ENCODE measurements at regions not wholly inside any gene's neighbourhood (a gene's known extent, or its start where the extent isn't known, plus 50 kb on each side); places are given as distances from the start of the nearest gene placed in this dataset.
A peak's percentile ranks its signal among the peaks of the same experiment; 100 is the strongest.

DNA sequence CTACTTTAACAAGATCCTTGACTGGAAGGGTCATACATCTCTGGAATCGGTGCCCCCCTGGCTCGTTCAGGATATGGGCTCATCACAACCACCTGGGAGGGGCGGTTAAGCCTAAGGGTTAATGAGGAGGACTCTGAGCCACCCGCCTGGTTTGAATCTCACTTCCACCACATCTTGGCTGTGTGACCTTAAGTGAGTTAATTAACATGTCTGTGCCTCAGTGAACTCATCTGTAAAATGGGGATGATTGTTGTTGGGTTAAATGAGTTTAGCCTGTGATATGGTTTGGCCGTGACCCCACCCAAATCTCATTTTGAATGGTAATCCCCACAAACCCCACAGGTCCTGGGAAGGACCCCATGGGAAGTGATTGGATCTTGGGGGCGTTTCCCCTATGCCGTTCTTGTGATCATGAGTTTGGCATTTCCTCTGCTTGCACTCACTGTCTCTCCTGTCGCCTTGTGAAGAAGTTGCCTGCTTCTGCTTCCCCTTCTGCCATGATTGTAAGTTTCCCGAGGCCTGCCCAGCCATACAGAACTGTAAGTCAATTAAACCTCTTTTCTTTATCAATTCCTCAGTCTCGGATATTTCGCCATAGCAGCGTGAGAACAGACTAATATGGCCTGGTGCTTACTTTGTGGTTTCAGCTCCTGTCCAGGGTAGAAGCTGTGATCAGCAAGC, 214.0 kb upstream of the CIBAR2 start:
- DNase-seq (ENCODE audit: low spot score): no peak

DNA sequence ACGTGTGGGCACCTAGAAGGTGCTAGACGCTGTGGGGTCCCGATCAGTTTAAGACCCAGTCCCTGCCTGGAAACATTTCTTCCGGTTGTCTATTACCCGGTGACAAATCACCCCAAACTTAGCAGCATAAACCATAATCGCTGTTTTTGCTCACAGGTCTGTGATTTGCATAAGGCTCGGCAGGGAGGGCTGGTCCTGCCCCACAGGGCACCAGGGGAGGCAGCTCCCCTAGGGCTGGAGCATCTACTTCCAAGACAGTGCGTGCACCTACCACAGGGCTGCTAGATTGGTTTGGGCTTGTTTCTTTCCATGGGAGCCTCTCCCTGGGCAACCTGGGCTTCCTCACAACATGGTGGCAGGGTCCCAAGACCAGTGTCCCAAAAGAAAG, 214.5 kb upstream of the CIBAR2 start:
- DNase-seq (ENCODE audit: low spot score): no peak

DNA sequence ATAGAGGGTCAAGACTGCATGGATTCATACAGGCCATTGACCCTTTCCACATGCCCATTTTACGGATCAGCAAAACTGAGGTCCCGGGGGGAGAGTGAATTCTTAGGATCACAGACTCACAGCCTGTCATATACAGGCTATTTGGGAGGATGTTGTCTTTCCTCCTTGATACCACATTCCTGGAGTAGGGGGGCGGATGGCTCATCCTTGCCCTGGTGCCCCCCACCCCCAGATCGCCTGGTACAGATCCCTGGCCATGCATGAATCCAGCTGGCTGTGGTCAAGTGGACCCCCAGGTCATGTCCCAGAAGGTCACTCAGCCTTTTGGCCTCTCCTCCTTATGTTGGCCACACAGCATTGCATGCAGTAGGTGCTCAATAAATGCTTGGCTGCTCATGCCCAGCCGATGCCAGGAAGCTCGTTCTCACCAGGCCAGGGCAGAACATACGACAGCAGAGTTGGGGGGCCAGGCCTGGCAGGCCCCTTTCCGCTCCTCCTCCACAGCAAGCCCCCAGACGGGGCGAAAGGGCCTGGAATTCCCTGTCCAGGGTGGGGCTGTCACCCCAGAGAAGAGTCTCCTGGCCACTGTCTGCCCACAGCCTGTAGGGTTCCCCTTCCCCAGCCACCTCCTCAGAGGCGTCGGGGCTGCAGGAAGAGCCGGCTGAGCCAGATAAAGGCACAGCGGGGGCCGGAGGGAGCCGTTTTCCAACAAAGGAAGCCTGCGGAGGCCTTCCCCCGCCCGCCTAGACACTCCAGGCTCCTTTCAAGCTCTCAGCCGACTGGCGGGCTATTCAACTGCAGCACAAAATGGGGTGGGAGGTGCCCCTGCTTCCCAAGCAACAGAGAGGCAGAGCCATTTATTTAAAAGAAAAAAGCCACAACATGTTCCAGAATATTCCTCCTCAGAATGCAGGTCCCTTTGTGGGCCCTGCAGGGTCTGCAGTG, 215.7 kb upstream of the CIBAR2 start:
- DNase-seq (ENCODE audit: low spot score): no peak

DNA sequence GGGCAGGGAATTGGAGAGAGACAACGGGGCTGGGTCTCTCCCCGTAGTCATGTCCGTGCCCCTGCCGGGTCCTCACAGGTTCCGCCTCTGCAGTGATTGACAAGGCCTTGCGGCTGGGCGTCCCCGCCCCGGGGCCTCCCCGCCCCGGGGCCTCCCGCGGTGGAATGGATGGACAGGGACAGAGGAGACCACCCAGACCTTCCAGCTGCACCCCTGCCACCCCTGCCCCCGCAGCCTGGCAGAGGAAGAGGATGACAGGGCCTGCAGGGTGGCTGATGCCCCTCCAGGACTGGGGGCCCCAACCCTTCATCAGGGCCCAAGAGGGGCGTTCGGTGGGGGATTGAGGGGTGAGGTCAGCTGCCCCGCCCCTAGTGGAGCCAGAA, 216.4 kb upstream of the CIBAR2 start:
- no peak for DNase-seq (ENCODE audit: low spot score)

DNA sequence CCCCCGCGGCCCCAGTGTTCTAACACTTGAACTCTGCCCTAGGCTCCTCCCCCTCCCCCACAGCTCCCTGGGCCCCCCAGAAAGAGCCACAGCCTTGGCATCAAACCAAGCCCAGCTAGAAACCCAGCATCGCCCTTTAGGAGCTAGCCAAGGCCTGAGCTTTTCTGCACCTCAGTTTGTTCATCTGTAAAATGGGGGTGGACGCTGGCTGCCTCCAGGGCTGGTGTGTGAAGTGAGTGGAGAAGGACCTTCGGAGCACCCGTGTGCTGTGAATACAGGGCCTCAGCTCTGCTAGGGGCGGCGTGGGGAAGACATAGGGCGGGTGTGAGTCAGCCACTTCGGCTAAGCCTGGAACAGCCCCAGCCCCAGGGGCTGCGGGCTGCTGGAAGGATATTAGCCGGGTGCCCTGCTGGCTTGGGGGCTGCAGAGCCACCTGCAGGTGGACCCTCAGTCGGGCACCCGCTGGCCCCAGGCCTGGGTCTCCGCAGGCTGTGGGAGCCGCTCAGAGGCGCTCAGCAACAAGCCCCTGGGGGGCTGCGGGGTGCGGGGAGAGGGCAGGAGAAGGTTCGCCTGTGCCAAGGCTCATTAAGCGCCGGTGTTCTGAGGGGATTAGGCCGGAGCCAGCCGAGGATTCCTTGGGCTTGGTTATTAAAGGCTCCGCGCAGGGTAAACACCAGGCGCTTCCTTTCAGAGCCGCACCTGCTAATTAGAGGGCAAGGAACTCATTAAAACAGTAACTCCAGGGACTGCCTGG, 217.0 kb upstream of the CIBAR2 start:
- DNase-seq (ENCODE audit: low spot score): peak; percentile 37

DNA sequence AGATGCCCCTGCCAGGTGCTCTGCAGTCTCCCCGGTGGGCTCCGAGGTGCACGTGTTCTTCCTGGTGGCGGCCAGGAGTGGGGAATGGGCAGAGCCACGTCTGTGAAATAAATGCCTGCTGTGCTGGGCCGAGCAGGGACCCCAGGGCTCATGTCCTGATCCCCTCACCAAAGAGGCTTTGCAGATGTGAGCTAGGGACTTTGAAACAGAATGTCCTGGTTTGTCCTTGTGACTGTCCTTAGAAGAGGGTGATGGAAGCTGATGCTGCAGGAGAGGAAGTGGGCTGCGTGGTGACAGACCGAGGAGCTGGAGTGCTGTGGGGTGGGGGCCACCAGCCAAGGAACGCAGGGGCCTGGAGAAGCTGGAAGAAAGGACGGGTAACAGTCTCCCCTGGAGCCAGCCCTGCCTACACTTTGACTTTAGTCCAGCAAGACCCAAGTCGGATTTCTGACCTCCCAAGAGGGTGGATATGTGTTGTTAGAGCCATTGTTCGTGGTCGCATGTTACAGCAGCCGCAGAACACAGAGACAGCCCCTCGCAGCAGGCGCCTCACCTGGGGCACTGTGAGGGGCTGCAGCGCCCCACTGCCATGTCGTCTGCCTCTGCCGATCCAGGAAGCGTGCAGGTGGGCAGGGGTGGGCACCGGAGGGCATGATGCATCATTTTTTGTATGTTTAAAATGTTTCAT, 217.9 kb upstream of the CIBAR2 start:
- no peak for DNase-seq (ENCODE audit: low spot score)

DNA sequence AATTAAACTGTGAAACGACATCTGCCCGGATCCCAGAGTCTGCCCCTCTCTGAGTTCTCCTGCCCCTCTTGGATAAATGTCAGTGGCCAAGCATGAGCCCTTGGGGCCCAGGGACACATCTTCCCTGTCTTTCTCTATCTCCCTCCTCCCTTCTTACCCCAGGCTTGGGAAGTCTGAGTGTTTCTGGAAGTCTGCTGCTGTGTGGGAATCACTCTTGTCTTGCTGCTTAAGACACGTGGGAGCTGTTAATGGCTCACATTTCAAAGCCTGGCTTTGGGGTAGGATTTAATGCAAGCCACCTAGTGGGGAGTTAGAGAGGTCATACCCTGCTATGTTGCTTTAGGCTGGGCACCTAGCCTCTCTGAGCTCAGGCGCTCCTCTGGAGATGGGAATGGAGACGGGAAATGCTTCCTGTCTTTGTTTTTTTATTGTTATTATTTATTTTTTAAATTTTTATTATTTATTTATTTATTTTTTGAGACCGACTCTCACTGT, 218.5 kb upstream of the CIBAR2 start:
- DNase-seq (ENCODE audit: low spot score): peak; percentile 92

DNA sequence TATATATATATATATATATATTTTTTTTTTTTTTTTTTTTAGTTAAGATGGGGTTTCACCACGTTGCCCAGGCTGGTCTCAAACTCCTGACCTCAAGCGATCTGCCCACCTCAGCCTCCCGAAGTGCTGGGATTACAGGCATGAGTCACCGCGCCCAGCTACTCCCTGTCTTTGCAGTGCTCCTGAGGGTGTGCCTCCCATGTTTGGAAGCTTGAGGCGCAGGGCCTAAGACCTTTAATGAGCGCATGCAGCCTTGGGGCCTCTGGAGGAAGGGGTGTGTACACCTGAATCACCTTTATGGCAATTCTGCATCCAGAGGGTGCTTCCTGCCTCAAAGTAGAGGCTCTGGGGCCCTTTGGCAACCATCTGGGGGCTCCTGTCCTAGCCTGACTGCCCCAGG, 219.4 kb upstream of the CIBAR2 start:
- no peak for DNase-seq (ENCODE audit: low spot score)

DNA sequence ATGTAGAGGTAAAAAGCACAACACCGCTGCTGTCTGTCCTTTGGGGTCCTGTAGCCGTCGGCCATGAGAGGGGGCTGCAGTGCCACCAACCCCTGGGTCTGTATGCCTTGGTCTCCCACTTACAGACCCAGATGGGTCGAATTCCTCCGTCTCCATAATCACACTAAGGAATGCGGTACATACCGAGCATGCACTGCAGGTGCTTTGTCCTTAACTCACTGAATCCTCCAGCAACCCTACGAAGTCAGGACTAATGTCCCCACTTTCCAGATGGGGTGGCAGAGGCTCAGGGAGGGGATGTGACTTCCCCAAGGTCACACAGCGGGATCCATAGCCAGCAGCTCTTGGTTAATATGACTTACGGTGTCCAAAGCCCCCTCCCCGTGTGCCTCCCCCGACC, 219.9 kb upstream of the CIBAR2 start:
- DNase-seq (ENCODE audit: low spot score): no peak

DNA sequence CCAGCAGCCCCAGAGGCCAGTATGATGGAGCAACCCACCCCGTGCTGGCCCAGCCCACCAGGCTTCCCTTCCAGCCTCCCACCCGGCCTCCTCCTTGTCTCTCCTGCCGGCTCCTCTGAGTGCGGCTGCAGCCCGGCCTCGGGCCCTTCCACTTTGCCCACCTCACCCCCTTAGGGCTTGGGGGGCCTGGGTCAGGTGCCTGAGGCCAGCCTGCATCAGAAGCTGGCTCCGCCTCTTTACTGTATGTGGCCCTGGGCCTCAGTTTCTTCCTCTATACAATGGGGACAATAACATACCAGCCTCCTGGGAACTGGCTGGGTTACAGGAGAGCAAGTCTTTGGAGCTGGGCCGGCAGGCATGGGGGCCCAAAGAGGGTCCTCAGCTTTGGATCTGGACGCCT, 221.1 kb upstream of the CIBAR2 start:
- DNase-seq (ENCODE audit: low spot score): no peak

DNA sequence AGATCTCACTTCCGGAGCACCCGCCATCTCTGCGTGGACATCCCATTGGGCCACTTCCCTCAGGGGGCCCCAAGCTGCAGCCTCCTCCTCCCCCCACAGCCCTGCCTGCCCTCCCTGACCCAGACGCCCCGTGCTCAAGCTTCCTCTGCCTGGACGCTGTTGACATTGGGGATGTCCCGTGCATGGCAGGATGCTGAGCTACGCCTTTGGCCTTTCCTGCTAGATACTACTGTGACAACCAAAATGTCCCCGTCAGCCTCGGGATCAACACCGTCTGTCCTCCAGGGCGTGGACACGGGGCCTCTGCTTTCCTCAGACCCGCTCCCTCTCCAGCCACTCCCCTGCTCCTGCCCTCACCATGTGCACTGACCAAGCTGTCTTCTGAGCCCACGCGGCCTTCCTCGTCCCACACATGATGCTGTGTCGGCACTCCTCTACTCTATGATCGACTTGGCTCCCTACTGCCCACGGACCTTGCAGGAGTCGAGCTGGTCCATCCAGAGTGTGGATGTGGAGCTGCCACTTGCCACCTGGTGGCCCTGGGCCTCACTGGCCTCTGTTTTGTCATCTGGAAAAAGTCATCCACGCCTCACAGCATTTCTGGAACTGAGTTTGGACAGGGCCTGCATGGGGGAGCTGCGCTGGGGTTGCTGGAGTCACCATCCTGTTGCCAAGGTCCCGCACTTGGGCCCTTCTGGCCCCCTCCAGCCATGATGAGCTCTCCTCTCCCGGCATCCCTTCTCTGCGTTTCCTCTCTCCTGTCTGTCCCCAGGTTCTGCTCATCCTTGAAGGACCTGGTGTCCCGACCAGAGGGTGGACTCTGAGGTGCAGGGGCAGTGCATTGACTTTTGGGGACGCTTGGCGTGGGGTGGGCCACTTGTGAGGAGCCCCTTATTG, 221.7 kb upstream of the CIBAR2 start:
- DNase-seq (ENCODE audit: low spot score): no peak

DNA sequence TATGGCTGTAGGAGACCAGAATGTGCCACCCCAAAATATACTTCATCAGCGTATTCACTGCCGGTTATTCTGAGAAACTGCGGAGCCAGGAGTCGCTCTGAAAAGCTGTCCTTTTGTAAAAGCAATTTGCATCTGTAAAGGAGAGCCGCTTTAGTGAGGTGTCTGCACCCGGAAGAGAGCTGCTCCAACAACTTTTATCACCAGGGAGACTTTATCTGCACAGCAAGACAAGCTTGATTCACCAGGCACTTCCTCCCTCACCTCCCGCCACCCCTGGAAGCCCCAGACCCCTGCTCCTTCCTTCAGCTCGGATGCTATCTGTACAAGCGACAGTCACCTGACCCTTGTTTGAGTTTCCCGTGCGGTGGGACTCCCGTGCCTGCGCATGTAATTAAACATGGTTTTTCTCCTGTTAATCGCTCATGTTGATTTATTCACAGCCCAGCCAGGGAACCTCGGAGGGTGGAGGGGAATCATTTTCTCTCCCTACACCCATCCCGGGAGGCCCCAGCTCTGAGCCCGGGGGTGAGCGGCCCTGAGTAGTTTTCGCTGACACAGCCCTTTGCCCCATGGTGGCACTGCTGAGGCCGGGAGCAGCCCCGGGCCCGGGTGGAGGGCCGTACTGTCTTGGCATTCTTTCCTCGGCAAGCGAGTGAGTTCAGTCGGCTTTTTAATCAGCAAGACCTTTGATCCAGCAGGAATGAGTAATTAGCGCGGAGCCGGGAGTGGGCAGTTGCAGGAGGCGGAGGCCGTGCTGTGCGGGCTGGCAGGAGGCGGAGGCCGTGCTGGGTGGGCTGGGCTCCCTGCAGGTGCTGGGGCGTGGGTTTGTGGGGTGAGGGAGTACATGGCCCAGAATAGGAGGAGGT, 222.7 kb upstream of the CIBAR2 start:
- no peak for DNase-seq (ENCODE audit: low spot score)

DNA sequence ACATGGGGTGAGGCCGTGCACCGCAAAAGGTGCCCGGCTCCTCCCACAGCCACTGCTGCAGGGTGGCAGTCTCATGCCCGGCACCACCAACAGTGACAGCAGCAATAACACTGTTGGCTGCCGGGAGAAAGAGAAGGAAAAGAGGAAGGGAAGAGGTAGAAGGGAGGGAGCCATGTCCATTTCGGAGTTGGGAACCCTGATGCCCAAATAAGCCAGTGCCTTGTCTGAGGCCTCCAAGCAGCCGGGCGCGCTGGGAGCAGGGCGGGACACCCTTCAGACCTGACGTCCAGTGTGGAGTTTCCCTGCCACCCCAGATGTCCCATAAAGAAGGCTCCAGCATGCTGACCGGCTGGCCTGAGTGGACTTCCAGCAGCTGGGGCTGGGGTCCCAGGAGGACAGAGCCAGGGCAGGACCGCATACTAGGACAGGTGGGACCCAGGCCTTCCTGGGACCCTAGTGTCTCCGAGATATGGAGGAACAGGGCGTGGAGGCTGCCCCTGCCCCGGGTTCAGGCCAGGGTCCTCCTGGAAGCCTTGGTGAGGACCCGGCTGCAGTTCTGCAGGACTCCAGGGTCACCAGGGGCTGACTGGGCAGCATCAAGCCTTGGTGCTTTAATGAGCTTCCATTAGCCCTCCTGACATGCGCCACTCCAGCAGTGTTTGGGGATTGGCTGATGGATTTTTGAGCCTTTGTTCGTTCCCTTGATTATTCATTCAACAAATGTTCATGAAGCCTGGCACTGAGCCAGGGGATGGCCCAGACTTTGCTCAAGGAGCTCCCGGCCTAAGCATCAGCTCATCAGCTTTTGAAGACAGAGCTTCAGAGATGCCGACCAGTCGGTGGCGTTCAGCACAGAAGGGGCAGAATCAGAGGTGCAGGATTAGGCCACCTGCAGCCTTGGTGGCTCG, 223.6 kb upstream of the CIBAR2 start:
- no peak for DNase-seq (ENCODE audit: low spot score)

DNA sequence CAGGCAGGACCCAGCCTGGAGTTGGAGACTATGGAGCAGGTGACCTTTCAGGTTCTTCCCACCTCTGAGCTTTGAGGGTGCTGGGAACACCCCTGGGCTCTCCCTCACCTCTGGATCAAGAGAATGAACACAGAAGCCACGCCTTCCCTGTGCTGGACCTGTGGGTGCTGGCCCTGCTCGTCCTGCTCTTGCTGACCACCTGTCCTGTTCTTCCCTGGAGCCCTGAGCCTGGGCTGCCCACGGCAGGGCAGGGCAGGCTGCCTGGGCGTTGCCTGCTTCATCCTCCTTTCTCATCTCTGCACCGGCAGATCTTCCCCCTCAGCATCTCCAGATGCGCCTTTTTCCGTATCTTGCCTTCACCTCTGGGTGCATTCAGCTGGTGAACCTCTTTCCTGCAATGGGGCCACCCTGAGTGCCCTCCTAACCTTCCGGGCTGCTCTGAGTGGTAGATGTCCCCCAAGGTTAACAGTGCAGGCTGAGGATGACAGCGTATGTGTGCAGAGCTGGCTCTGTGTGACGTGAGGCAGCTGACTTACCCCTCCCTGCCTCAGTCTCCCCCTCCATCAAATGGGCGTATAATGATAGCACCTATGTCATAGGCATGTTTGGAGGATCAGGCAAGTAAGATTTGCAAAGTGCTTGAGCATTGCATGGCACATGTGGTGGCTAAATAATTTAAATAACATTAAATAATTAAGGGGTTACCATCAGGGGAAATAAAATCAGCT, 225.8 kb upstream of the CIBAR2 start:
- no peak for DNase-seq (ENCODE audit: low spot score)

DNA sequence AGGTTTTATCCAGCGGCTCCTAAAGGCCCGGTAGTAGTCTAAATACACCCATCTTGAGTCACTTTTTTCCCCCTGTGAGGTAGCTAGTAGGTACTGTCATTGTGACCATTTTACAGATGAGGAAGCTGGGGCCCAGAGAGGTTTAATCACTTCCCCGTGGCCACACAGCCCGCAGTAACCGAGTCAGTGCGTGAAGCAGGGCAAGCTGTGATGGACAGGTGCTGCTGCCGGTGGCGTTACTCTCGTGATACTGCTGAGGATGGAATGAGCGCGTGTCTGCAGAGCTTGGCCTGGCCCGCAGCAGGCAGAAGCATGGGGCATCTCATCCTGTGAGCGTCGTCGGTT, 226.3 kb upstream of the CIBAR2 start:
- no peak for DNase-seq (ENCODE audit: low spot score)

DNA sequence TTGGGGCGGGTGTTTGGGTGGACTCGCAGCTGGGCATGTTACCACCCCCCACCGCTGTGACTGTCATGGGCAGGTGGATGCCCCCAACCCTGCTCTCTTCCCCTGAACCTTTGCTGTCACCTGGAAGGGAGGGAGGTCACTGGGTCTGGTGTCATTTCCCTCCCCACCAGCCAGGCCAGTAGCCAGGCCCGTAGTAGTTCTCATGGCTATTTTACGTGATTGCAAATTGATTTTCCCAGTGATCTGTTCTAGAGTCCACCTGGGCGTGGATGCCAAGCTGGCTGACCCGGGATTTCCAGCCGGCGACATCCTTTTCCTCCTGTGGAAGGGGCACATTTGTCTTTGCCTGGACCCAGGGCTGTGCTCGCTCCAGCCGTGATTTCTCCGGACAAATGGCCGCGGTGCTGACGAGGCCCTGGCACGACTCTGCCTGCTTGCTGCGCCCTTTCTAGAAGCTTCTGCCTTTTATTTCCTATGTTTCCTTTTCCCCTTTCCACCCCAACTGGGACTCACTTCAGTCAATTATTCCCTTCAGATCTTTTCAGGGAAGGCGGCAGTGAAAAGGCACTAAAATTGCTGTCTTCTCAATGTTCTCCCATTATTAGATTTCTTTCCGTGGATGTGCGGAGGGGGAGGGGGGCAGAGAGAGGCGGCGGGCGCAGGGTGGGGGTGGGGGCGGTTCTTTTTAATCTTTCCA, 226.9 kb upstream of the CIBAR2 start:
- no peak for DNase-seq (ENCODE audit: low spot score)

DNA sequence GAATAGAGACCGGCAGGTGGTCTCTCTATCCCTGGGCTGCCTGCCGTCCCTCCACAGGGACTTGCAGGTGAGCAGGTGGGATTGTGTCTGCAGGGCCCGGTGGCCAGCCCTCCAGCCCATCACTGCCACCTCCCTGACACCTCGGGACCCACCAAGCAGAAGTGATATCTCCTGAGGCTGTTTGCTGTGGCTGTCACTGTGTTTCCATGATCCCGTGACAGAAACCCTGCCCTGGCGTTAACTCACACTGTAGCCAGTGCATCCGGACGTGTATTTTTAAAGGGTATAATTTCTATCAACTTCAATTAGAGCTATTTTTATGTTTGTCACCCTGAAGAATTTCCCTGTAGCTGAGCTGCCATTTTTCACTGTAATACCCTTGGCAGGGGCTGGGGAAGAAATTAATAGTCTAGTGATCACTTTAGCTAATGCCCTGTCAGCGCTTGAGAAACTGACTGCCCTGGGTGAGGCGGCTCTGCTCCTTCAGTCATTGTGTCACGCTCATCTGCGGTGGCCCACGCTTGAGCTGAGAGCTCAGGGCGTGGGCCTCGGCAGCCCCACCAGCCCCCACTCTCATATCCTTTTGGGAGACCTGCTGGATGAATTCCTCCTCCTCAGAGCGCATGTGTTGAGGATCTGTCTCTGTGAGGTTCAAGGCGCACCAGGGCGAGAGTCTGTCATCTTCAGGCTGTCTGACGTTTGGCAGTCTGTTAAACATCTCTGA, 229.9 kb upstream of the CIBAR2 start:
- no peak for DNase-seq (ENCODE audit: low spot score)

Measured in H4 (cell line).